GM18502 (cell line): ENCODE measurements at regions not wholly inside any gene's neighbourhood (a gene's known extent, or its start where the extent isn't known, plus 50 kb on each side); places are given as distances from the start of the nearest gene placed in this dataset.
"Not testable (repeated sequence)": the region's sequence is repeated elsewhere in the genome, so short reads cannot be mapped to it uniquely, and the experiment has no call there.

Source experiments
- ATAC-seq: cut with Tn5 transposase; IDR thresholded peaks from one replicate; pipeline ENCODE4 v1.9.1; 2021; ENCODE audit warnings: mild to moderate bottlenecking; ENCODE audit not compliant: unreplicated experiment, poor library complexity

- peak; percentile 44 for ATAC-seq
These were observed 91.8 kb upstream of the POU3F4 start for GRCh38 chrX:83416273-83416672.

DNA sequence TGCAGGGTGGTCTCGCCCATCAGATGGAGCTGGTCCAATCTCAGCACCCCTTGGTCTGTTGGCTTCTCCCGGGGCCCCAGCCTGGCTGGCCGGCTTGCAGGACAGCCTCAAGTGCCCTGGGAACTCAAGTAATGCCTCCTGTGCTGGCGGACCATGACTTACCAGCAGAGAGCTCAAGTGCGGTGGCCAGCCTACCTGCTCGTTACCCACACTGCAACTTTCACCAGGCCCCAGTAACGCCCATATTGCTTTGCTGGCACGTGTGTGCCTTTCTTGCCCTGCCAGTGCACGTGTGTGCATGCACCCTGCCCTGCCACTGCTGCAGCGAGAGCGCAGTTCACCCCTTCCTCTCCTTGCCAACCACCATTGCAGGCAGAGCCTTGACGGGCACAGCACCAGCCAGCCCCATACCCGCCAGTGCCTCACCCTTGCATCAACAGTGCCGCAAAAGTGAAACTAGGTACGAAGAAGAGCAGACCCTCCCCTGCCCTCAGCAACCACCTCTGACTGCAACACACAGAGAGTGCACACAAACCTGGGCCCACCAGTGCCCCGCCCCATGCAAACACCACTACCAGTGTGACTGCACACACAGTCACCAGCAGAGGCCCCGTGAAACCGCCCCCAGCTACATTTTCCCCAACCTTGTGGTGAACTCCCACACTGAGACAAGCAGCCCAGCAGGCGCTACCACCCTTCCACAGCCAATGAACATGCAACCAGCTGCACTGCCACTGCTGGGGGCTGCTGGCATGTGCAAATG is 88.9 kb upstream of the POU3F4 start:
- ATAC-seq = no peak

DNA sequence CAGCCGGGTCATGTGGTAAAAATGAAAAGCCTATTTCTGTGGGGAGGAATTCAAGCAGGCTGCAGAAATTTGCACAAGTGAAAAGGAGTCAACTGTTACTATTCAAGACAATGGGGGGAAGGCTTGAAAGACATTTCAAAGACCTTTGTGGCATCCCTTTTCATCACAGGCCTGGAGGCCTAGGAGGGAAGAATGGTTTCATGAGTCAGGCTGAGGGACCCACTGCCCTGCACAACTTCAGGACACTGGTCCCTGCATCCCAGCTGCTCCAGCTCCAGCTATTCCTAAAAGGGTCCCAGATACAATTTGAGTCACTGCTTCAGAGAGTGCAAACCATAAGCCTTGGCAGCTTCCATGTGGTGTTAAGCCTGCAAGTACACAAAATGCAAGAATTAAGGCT is 85.3 kb upstream of the POU3F4 start:
- no peak for ATAC-seq

DNA sequence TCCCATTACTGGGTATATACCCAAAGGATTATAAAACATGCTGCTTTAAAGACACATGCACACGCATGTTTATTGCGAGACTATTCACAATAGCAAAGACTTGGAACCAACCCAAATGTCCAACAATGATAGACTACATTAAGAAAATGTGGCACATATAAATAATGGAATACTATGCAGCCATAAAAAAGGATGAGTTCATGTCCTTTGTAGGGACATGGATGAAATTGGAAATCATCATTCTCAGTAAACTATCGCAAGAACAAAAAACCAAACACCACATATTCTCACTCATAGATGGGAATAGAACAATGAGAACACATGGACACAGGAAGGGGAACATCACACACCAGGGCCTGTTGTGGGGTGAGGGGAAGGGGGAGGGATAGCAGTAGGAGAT is 65.5 kb upstream of the POU3F4 start:
- ATAC-seq = not testable (repeated sequence)

- ATAC-seq = no peak
These were observed 61.7 kb upstream of the POU3F4 start for GRCh38 chrX:83446355-83446754.
